Cardiac muscle cell (in vitro differentiated cells and primary cell): ENCODE measurements at regions not wholly inside any gene's neighbourhood (a gene's known extent, or its start where the extent isn't known, plus 50 kb on each side); places are given as distances from the start of the nearest gene placed in this dataset.

Experiments used
- DNase-seq, 2 donors: peaks; one replicate each; pipeline versions ENCODE4 v3.0.0 to v3.0.0-alpha.2; 2010 to 2017; ENCODE audit warnings: low read depth in 1 of 2, low spot score in 1 of 2
- H3K27ac ChIP-seq: fragments of 200-600 bp; sonication (generic); 2 replicates; pipeline ENCODE4 v1.5.1; 2016
- H3K27me3 ChIP-seq: fragments of 200-600 bp; sonication (generic); 2 replicates; pipeline ENCODE4 v1.6.0; 2016; ENCODE audit warnings: control low read depth
- H3K36me3 ChIP-seq: fragments of 200-600 bp; sonication (generic); 2 replicates; pipeline ENCODE4 v1.5.1; 2016; ENCODE audit warnings: control low read depth
- H3K4me1 ChIP-seq: fragments of 200-600 bp; sonication (generic); 2 replicates; pipeline ENCODE4 v1.8.1; 2017; ENCODE audit warnings: low read depth, mild to moderate bottlenecking, mixed run types
- H3K4me3 ChIP-seq: fragments of 200-600 bp; sonication (generic); 2 replicates; pipeline ENCODE4 v1.5.1; 2016; ENCODE audit warnings: mild to moderate bottlenecking
- H3K9me3 ChIP-seq: fragments of 200-600 bp; sonication (generic); 2 replicates; pipeline ENCODE4 v1.5.1; 2017; ENCODE audit warnings: low read depth, mild to moderate bottlenecking, control low read depth
- TF ChIP-seq, protein P1 (sequence below): IDR thresholded peaks from 2 replicates; pipeline ENCODE4 v1.5.1; 2012; ENCODE audit warnings: low read depth, mild to moderate bottlenecking, low read length

DNA sequence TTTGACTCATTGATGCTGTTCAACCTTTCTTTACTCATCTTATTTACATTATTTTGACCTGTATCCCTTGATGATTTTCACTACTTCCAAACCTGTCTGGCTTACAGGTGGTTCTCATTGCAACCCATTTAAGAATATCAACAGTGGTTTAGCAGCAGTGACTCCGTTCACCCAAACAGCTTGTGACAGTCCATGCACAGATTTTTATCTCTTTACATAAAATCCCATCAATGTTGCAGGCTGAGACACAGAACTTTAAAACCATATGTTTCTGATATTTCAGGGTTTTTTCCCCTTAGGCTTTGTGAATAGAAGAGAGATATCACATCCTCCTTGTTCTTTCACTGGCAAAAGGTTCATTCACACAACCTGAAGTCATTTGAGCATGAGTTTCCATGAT is 149.1 kb upstream of the CDIN1 start:
- Histone ChIP-seq H3K27me3 (no peaks in the 10 kb centered on the region), H3K4me3 (no peak overlapping the region), H3K4me1 (no peaks in the 10 kb centered on the region), H3K9me3 (no peaks in the 10 kb centered on the region), H3K36me3 (no peaks in the 10 kb centered on the region), H3K27ac (no peak overlapping the region)
- TF ChIP-seq, protein P1, sequence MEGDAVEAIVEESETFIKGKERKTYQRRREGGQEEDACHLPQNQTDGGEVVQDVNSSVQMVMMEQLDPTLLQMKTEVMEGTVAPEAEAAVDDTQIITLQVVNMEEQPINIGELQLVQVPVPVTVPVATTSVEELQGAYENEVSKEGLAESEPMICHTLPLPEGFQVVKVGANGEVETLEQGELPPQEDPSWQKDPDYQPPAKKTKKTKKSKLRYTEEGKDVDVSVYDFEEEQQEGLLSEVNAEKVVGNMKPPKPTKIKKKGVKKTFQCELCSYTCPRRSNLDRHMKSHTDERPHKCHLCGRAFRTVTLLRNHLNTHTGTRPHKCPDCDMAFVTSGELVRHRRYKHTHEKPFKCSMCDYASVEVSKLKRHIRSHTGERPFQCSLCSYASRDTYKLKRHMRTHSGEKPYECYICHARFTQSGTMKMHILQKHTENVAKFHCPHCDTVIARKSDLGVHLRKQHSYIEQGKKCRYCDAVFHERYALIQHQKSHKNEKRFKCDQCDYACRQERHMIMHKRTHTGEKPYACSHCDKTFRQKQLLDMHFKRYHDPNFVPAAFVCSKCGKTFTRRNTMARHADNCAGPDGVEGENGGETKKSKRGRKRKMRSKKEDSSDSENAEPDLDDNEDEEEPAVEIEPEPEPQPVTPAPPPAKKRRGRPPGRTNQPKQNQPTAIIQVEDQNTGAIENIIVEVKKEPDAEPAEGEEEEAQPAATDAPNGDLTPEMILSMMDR = no peak
- no peak for DNase-seq

DNA sequence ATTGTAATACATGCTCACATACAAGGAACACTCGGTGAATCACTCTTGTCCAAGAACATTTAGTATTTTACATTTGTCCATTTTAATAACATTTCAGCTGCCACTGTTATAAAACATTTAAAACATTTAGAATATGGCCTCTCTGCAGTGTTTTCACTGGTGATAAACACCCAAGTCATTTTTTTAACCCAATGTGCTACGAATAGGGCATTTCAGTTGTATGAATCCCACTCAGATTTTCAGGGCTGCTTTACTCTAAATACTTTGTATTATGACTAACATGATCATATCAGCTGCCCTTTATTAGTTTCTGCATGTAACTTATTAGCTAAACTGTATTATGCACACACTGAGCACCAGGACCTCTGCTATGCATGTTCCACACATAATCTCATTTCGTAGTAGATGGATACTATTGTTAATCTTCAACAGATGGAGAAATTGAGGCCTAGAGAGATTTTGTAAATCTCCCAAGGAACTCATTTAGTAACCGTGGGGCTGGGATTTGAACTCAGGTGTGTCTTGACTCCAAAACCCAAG is 148.6 kb upstream of the CDIN1 start:
- no peaks in the 10 kb centered on the region for H3K4me1 ChIP-seq
- no peaks in the 10 kb centered on the region for H3K27me3 ChIP-seq
- TF ChIP-seq, protein P1 = no peak
- H3K9me3 ChIP-seq = no peaks in the 10 kb centered on the region
- no peaks in the 10 kb centered on the region for H3K36me3 ChIP-seq
- DNase-seq = no peak
- H3K27ac ChIP-seq = no peak overlapping the region
- H3K4me3 ChIP-seq = no peak overlapping the region

DNA sequence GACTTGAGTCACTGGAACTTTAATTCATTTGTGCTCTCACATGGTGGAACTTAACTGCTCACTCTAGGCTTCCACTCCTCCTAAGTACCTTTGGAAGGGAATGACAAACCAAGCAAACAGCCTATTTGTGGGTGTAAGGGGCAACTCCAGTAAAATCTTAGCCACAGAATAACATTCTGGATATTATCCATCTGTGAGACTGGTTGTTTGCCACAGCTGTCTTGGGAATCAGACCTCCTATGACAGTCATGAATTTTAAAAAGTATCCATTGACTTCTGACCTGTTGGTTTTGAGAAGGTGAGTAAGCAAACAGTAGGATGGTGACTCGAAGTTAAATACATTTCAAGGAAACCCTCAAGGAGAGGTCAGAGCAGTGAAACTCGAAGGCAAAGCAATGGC is 147.3 kb upstream of the CDIN1 start:
- no peak for DNase-seq

DNA sequence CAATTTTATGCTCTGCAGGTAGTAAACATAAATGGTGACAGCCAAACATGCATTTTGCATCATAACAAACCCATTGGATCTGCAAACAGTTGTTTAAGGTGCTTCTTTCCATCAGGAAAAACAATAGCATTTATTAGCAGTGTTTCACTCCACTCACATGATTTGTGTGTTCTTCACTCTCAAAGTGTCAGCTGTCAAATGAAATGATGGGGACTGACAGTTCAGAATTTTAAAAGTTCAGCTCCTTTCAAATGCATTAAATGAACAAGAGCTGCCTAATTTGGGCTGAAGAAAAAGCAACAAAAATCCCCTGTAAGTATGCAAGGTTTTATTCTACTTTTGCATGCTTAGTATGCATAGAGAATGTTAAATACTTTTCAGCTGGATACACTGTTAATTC is 145.2 kb upstream of the CDIN1 start:
- TF ChIP-seq, protein P1 = no peak

More for the DNA sequence above, 147.3 kb upstream of the CDIN1 start:
- H3K27ac ChIP-seq = no peak overlapping the region
- H3K9me3 ChIP-seq = no peaks in the 10 kb centered on the region
- H3K27me3 ChIP-seq = no peaks in the 10 kb centered on the region
- no peaks in the 10 kb centered on the region for H3K36me3 ChIP-seq
- no peak overlapping the region for H3K4me3 ChIP-seq
- H3K4me1 ChIP-seq = no peaks in the 10 kb centered on the region
- TF ChIP-seq, protein P1 = no peak

DNA sequence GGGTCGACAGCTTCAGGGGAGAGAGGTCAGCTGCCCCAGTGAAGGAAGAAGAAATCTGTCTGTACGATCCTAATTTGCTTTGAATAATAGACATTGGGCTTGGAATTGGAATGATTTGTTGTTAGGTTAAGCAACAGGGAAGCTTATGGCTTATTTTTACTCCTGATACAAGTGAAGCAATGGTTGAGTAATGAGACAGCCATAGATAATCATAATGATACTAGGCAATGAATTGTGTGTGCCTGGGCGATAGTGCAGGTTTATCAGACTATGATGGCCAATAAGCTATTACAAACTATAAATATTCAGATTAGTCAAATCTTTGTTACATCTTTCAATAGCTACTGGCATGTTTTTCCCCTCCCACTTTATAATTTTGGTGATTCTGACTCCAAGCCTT is 140.9 kb upstream of the CDIN1 start:
- Histone ChIP-seq H3K4me1 (peaks cover 7% of the 10 kb centered on the region), H3K36me3 (no peaks in the 10 kb centered on the region), H3K4me3 (no peak overlapping the region), H3K27me3 (no peaks in the 10 kb centered on the region), H3K9me3 (no peaks in the 10 kb centered on the region), H3K27ac (no peak overlapping the region)
- no peak for DNase-seq
- TF ChIP-seq, protein P1 = no peak

More for the DNA sequence above, 145.2 kb upstream of the CDIN1 start:
- H3K27me3 ChIP-seq = no peaks in the 10 kb centered on the region
- H3K4me3 ChIP-seq = no peak overlapping the region
- no peak for DNase-seq
- H3K36me3 ChIP-seq = no peaks in the 10 kb centered on the region
- no peak overlapping the region for H3K27ac ChIP-seq
- no peaks in the 10 kb centered on the region for H3K9me3 ChIP-seq
- no peaks in the 10 kb centered on the region for H3K4me1 ChIP-seq

DNA sequence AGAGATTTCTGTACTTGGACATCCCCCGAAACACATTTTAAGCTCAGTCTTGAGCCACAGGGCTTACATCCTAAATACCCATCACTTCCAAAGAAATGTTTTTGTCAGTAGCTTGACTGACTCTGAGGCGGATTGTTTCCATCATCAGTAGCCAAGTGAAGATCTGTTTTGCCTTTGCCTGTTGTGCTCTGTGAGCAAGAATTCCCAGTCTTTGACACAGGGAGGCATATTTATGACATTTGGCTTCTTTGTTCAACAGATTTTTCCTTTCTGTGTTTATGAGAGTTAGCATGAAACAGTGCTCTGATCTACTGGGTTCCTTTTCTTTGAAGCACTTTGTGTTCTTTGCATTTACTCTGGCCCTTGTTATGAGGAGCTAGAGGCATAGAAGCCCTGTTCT is 132.1 kb upstream of the CDIN1 start:
- Histone ChIP-seq H3K27ac (no peak overlapping the region), H3K9me3 (no peaks in the 10 kb centered on the region), H3K27me3 (no peaks in the 10 kb centered on the region), H3K4me3 (no peak overlapping the region), H3K36me3 (no peaks in the 10 kb centered on the region), H3K4me1 (peaks cover 4% of the 10 kb centered on the region)
- TF ChIP-seq, protein P1 = no peak
- no peak for DNase-seq
